Glomerular endothelial cell (primary cell): ENCODE measurements at regions not wholly inside any gene's neighbourhood (a gene's known extent, or its start where the extent isn't known, plus 50 kb on each side); places are given as distances from the start of the nearest gene placed in this dataset.

Source experiments
- DNase-seq: peaks from one replicate; pipeline ENCODE4 v3.0.0-alpha.2; 2011; ENCODE audit warnings: low read depth, low spot score; ENCODE audit errors: extremely low read depth

DNA sequence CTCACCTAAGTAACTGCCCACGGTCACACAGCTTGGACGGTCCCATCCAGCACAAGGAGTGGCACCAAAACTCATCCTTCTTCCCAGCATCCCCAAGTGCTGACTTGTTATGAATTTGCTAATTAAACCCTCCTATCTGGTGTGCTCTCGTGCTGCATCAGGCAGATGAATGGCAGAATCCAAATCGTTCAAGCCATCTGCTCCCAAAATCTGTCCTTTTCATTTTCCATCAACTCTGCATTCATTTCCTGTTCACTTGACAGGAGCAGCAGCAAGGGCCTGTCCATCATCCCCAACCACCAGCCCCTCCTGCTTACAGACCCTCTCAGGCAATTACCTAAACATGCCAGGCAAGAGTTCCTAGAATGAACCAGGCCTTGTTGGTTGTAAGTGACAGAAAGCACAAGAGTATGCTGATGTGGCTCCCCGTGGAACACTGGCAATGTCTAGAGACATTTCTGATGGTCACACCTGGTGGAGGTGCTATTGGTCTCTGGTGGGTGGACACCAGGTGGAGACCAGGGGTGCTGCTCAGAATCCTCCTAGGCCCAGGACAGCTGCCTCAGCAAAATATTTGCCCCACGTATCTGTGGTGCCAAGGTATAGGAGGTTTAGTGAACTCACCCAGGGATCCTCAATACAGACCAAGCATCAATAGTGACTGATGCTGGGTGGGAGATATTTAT is 832.5 kb downstream of the TBC1D22A start:
- no peak for DNase-seq

DNA sequence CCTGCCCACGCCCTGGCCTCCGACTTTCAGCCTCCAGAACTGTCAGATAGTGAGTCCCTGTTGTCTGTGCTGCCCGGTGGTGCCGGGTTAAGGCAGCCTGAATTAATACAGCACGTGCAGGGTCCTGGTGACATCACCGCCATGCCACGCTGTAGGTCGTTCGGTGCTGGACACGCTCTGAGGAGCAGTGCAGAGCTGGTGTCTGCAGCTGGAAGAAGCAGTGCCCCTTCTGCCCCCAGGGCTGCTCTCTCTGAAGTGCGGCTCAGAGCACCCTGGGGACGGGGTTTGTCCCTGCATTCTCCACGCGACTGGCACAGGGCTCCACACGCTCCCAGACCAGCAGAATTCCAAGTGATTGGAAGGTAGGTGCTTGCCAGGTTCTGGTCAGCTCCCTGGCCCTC is 831.5 kb downstream of the TBC1D22A start:
- DNase-seq = no peak

- no peak for DNase-seq
Measured at GRCh38 chr22:47593291-47593690, 830.8 kb downstream of the TBC1D22A start.

DNA sequence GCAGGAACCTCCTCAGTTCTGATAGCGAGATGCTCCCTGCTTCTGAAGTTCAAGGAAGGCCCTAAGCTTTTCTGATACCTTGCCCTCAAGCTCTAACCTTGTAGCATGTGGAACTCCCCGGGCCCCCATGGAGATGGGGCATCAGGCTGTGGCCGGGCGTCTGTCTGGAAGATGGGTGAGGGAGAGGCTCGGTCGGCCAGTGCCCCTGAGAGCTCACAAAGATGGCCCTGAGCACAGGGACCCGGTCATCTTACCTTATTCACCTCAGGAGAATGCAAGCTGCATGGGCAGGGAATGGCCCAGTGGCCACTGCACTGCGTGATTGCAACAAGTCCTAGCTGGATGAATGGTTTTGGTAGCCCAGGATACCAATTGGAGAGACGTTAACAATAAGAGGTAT is 830.3 kb downstream of the TBC1D22A start:
- no peak for DNase-seq

DNA sequence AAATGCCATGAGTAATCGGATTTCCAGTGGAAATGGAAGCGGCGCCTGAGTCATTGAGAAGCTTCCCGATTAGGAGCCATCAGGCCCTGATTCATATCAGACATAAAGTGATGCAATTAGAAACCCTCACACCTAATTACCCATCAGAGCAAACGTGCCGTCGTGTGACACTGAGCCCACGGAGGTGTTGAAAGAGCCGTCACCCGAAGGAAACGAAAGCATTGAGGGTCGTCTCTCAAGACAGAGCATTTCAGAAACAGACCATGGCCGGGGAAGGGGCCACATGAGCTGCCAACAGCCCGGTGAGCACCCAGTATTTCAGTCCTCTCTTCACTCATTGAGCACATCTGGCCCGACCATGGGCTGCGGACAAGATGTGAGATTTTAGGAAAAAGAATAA is 829.3 kb downstream of the TBC1D22A start:
- DNase-seq = no peak

DNA sequence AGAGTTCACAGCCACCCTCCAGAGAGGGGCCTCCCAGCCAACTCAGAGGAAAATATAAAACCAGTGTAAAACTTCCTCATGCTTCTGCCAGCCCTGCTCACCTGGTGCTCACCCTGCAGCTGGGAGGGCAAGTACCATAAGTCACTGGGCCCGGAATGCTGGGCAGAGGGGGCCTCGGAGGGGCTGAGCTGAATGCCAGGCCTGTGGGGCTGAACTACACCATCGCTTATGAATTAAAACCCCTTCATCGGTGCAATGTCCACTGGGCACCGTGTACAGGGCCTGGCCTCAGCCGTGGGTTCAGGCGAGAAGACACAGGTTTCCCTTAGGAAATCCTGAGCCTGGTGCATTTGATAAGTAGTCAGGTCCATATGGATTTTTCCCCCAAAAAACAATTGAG is 828.6 kb downstream of the TBC1D22A start:
- no peak for DNase-seq

DNA sequence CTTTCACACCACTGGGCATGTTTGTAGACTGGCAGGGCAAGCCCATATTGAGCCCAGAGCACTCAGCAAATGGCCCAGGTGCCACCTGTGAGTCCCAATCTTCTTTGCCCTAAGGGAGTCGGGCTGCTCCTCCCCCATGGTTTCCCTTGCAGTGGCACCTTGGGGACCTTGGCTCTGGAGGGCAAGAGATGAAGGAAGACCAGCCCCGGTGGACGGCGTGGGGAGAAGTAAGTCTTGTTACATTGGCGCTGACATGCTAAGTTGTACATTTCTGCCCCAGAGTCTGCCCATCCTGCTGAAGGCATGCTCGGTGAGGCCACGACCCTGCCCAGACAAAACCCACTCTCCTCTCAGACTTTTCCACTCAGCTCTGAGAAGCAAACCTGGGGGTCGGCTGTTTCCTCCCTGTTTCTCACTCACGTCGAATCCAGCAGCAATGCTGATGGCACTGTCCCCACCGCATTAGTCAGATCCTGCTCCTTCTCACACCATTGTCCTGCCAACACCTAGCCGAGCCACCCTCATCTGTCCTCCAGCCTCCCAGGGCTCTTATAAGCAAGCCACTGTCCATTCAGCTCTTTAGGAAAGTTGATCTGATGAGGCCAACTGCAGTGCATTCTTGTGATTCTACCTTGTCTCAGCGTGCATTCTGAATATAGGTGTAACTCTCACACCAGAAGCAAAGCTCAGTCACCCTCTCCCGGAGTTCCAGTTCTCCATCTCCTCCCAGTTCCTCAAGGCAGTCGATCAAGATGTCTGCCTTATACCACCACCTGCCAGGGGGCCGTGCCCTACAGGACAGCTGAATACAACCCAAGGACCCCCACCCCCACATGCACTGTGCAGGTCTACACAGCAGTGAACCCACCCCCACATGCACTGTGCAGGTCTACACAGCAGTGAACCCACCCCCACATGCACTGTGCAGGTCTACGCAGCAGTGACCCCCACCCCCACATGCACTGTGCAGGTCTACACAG is 827.1 kb downstream of the TBC1D22A start:
- DNase-seq = no peak

DNA sequence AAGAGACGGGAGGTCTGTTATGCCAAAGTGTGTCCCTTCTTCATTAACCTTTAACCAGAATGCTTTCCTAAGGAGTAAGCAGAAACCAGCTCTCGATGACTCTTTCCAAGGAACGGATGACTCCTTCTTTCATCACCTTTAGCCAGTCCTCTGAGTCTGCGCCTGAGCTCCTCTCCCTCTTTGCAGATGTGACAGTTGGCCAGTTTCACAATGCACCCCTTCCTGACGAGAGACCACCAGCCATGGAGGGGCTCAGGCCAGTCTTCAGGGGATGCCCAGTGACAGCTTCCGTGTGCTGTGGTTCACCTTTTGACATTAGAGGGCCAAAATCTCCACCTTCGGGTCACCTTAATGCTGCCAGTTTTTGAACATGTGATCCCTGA is 826.1 kb downstream of the TBC1D22A start:
- no peak for DNase-seq

- DNase-seq = no peak
Measured at GRCh38 chr22:47587861-47588577, 825.6 kb downstream of the TBC1D22A start.

DNA sequence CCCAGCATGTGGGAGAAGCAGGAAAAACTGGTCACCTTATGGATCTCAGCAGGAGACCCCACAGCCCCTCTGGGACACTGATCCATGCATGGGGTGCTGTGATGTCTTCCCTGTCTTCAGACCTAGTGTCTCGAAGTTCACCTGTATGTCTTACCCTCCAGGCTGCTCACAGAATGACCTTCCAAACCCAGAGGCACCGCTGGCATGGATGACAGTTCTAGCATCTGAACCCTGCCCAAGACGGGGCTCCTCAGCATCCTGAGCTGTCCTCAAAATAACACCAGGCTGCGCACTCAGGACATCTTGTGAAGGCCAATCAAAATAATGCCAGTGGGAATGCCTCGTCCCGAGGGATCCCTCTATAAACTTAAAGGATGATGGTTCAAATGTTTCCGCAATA is 824.9 kb downstream of the TBC1D22A start:
- DNase-seq = no peak

- DNase-seq = no peak
Measured at GRCh38 chr22:47586946-47587345, 824.5 kb downstream of the TBC1D22A start.

DNA sequence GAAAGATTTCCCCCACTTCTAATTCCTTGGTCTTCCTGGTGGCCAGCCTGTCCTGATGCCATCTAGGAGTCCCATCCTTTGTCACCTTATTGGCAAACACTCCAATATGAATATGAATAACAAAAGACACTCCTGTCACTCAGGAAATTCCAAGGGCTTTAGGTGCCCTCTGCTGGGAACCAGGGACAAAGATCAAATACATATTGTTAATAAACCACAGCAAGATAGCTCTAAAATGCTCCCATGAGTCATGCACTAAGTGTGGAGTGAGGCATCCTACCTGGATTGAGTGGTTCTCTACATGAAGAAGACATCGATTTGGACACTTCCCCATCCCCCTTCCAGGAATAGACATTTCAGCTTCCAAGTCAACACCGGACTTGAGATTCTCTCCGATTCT is 823.6 kb downstream of the TBC1D22A start:
- no peak for DNase-seq

DNA sequence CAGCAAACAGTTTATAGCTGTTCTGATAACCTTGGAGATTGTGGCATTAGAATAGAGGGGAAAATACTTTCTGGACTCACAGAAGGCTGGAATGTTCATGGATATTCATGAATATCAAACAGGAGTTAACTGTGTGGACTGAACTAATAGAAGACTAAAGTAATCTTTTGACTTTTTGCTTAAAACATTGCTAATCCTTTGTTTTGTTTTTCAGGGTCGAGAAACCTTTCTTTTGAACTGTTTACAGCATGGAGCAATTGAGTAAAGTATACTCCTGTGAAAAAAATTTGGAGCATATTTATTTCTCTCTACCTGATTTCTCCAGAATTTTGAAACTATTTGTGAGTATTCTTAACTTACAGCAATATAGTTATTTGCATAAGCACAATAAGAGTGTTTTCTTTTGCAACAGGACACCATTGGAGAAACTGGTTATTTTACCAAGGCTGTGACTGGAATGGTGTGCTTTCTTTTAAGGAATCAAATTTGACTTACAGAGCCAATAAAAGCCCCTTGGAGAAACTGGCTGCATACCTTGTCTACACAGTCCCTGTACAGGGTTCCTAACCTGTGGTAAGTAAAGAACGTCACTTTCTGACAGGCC is 821.6 kb downstream of the TBC1D22A start:
- no peak for DNase-seq

GRCh38 chr22:47582067-47582466 is 819.6 kb downstream of the TBC1D22A start:
- DNase-seq = no peak

DNA sequence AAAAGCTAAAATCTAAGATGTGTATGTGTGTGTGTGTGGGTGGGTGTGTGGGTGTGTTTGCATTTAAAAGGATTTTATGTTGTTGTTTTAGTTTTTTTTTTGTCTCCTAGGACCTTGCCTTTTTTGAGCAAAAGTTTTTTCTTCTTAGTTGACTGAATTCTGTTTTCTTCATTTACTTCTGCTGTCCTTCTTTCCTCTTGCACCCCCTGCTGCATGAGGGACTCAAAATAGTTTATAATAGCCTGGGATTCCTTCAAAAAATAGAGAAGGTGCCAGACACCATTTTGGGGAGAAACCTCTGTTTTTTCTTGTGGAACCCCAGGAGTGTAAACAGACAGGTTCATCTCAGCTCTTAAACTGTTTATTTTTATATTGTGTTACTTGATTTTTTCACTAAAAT is 817.7 kb downstream of the TBC1D22A start:
- DNase-seq = no peak

DNA sequence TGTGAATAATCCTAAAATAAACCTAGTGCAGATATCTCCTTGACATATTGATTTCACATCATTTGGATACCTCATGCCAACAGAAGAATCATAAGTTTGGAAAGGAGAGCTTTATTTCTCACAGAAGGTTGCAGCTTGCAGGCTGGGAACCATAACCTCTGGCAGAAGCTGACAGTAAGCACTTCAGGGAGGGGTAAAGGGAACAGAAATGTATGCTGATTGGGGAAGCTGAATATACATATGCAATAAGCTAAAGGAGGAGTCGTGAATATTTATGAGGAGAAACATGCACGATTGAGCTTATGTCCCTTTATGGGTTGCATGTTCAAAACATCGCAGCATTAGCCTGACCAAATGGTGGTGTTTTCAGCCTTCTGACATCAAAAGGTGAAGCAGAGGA is 814.5 kb downstream of the TBC1D22A start:
- DNase-seq = no peak

GRCh38 chr22:47575291-47575690 is 812.8 kb downstream of the TBC1D22A start:
- no peak for DNase-seq

- DNase-seq = no peak
Measured at GRCh38 chr22:47574556-47574955, 812.1 kb downstream of the TBC1D22A start.

- no peak for DNase-seq
Measured at GRCh38 chr22:47573141-47573540, 810.7 kb downstream of the TBC1D22A start.

DNA sequence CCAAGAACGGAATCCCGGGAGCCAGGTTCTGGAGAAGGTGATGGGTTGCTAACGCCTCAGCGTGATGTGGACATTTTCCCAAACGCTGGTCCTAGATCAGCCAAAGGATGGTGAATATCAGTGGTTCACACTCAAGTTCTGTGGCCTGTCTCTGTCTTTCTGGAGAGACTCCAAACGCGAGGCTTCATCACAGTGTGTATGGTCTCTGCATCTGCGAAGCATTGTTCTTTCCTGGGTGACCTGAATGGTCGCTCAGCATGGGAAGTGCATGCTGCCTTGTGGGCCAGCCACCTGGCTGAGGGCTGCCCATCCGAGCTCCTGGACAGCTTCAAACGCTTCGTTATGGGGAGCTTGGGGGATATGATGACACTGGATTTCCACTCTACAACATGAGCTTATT is 810.0 kb downstream of the TBC1D22A start:
- no peak for DNase-seq

- no peak for DNase-seq
Measured at GRCh38 chr22:47571616-47572015, 809.2 kb downstream of the TBC1D22A start.
